HG03159 (cell line): ENCODE measurements at regions not wholly inside any gene's neighbourhood (a gene's known extent, or its start where the extent isn't known, plus 50 kb on each side); places are given as distances from the start of the nearest gene placed in this dataset.

Experiments used
- ATAC-seq: cut with Tn5 transposase; IDR thresholded peaks from one replicate; pipeline ENCODE4 v1.9.1; 2021; ENCODE audit warnings: mild to moderate bottlenecking, moderate library complexity; ENCODE audit not compliant: unreplicated experiment

DNA sequence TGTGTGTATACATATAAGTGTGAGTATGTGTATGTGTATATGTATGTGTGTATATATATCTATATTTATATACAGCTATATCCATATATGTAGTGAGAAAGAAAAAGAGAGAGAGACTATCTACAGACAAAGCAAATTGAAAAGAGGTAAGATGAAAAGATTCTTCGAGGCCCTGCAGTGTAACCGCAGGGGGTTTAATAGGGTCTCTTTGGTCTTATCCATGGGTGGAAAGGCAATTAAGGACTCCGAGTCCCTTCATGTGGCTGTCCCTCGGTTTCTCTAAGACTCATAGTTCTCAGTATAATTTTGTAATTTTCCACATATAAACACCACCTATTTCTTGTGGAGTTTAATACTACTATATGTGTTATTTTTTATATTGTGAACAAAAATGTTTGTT is 50.6 kb upstream of the JAZF1 start:
- ATAC-seq = no peak

GRCh38 chr7:28236560-28236959 is 56.0 kb upstream of the JAZF1 start:
- ATAC-seq = no peak

DNA sequence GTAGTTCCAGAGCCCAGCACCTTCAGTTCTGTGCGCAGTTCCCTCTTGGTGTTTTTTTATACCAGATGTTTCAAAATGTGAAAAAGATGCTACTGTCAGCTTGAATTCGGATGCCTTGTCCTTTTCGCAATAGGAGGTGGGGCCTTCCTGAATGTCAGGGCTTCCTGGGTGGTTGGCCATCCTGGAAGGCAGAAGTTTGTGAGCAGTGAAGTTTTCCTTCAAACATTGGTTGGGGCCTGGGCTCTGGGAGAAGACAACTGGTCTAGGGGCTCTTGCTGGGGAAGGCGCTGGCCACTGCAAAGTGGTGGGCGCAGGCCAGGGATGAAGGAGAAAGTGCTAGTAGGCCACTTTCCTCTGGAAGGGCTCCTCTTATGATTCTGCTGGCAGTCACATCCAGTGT is 56.8 kb upstream of the JAZF1 start:
- ATAC-seq = no peak

- no peak for ATAC-seq
Measured at GRCh38 chr7:28239823-28240204, 59.2 kb upstream of the JAZF1 start.

- ATAC-seq = no peak
Measured at GRCh38 chr7:28240481-28240880, 59.9 kb upstream of the JAZF1 start.

- ATAC-seq = no peak
Measured at GRCh38 chr7:28243861-28244260, 63.3 kb upstream of the JAZF1 start.

GRCh38 chr7:28245123-28245878 is 64.7 kb upstream of the JAZF1 start:
- no peak for ATAC-seq

GRCh38 chr7:28246921-28247461 is 66.4 kb upstream of the JAZF1 start:
- no peak for ATAC-seq

DNA sequence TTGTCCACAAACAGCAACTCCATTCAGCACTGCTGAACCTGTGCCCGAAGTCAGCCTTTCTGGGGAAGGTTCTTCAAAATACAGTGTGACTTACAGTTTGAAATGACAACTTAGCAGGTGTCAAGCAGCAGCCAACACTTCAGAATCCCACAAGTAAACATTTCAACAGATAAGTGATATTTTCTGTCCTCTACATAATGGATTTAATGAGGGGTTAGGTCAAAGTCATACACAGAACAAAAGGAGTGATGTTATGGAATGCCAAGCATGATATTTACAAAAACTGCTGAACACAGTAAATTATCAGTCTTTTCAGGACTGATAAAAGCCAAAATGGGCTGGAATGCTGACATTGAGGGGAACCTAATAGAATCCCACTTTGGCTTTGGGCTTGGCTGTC is 77.6 kb upstream of the JAZF1 start:
- ATAC-seq = no peak

DNA sequence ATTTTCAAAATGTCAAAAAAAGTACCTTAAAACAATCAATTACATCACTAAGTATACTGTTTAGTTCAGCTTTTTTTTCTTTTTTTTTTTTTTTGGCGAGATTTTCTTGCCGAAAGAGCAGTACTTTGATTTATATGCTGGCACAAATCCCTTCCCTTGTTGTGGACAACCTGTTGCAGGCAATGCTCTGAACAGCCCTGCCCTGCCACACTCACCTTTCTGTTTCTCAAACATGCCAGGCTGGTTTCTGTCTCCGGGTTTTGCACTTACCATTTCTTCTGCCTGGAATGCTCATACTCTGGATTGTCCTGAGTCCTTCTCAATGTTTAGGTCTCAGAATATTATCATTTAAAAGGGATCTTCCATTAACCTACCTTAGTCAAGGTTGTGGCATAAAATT is 80.4 kb upstream of the JAZF1 start:
- ATAC-seq = no peak

DNA sequence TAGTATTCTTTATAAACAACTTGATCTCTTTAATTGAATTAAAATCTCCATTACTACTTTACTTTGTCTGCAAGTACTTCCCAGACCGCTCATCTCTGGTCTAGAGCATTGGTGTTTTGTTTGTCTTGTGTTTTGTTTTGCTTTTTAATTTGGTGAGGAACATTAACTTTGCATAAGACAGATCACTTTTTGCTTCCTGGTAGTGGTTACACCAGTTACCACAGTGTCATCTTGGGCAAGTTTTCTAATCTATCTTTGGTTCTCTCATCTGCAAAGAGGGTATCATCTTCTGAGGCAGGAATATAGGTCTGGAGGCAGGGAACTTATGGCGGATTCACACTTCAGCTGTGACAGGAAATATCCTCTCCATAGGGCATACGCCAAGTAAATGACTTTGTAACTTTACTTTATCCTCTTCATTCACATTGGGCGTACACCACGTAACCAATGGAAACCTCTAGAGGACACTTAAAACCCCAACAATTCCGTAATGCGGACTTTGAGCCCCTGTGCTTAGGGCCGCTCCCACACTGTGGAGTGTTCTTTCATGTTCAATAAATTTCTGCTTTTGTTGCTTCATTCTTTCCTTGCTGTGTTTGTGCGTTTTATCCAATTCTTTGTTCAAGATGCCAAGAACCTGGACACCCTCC is 83.2 kb upstream of the JAZF1 start:
- ATAC-seq = no peak

DNA sequence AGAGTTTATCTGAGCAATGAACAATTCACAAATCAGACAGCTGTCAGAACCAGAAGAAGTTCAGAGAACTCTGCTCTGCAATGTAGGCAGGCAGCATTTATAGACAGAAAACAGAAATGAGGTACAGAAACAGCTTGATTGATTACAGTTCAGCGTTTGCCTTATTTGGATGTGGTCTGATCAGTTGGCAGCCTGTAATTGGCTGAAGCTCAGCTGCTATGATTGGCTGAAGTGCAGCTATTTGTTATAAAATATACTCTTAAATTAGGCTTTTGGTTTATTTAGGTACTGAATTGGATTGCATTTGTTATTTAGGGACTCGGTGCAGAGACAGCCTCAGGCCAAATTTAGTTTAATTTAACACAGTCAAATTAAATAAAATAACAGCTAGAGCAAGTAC is 85.8 kb upstream of the JAZF1 start:
- ATAC-seq = no peak

DNA sequence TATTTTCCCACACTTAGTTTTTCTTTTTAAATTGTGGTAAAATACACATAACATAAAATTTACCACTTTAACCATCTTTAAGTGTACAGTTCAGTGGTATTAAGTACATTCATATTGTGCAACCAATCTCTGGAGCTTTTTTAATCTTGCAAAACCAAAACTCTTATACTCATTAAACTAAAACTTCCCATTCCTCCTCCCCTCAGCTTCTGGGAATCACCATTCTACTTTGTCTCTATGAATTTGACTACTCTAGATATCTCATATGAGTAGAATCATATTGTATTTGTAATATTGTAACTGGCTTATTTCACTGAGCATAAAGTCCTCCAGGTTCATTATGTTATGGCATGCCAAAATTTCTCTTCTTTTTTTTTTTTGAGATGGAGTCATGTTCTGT is 86.4 kb upstream of the JAZF1 start:
- no peak for ATAC-seq

- ATAC-seq = no peak
Measured at GRCh38 chr7:28269700-28270361, 89.2 kb upstream of the JAZF1 start.

- ATAC-seq = no peak
Measured at GRCh38 chr7:28270536-28270935, 89.9 kb upstream of the JAZF1 start.

DNA sequence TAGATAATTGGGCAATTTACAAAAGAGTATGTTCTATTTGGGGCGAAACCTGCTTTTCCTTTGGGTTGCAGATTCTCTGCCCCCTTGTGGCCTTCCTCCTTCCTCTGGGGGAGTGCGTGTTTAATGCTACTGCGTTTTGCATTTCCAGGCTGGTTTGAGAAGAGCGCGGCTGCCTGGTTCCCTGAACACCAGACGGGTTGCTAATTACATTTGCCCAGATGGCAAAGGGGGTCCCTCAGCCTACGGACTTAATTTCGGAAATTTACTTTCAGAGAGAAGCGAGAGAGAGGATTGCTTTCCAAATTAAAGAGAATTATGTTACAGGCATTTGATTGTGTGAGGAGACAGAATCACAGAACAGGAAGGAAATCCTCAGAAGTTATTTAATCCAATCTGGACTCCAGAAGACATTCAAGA is 91.9 kb upstream of the JAZF1 start:
- no peak for ATAC-seq

GRCh38 chr7:28276298-28276697 is 95.7 kb upstream of the JAZF1 start:
- ATAC-seq = no peak

GRCh38 chr7:28277364-28277763 is 96.8 kb upstream of the JAZF1 start:
- no peak for ATAC-seq

- ATAC-seq = no peak
Measured at GRCh38 chr7:28277958-28278357, 97.4 kb upstream of the JAZF1 start.

- no peak for ATAC-seq
Measured at GRCh38 chr7:28280516-28280915, 99.9 kb upstream of the JAZF1 start.

DNA sequence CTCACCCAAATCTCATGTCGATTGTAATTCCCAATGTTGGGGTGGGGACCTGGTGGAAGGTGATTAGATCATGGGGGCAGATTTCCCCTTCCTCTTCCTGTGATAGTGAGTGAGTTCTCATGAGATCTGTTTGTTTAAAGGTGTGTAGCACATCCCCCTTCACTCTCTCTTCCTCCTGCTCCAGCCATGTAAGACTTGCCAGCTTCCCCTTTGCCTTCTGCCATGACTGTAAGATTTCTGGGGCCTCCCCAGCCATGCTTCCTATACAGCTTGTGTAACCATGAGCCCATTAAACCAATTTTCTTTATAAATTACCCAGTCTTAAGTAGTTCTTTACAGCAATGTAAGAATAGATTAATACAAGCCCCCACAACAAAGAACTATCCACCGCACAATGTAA is 109.9 kb upstream of the JAZF1 start:
- ATAC-seq = no peak

DNA sequence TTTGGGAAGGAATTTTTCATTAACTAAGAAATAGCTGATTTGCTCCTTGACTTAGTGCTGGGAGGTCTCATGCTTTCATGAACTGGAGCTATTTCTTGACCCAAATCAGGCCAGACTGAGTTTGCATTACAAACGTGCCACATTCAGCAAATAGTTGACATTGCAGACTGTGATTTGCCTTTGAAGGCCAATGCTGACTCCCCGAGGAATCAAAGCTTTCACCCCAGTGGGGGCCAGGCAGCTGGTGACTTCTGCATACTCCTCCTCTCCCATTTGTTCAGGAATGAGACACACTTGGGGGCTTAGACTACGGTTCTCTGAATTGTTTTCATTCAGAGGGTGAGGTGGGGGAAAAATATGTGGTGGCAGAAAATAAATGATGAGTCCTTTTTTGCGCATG is 111.0 kb upstream of the JAZF1 start:
- ATAC-seq = no peak
